ENCODE measurements at regions not wholly inside any gene's neighbourhood (a gene's known extent, or its start where the extent isn't known, plus 50 kb on each side); places are given as distances from the start of the nearest gene placed in this dataset.

DNA sequence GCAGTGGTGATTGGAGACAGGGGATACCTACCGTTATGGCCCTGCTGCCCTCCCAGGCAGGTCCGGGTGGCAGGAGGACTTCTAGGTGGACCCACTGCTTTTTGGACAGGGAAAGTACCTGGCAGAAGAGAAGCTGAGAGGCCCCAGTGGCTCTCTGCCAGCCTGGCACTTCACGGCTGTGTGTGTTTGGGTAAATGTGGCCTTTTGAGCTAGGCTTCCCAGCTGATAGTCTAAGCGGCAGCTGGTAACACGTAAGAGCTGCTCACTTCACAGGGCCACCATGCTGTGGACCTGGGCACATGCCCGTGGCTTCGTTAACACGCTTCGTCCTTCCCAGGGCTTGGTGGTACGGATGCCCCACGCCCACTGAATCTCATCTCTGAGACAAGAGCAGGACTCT is 92.0 kb upstream of the CLCN4 start:
- no peak overlapping the region for H3K4me3 ChIP-seq (ENCODE audit: low read depth, low read length)
- TF ChIP-seq, protein P1, sequence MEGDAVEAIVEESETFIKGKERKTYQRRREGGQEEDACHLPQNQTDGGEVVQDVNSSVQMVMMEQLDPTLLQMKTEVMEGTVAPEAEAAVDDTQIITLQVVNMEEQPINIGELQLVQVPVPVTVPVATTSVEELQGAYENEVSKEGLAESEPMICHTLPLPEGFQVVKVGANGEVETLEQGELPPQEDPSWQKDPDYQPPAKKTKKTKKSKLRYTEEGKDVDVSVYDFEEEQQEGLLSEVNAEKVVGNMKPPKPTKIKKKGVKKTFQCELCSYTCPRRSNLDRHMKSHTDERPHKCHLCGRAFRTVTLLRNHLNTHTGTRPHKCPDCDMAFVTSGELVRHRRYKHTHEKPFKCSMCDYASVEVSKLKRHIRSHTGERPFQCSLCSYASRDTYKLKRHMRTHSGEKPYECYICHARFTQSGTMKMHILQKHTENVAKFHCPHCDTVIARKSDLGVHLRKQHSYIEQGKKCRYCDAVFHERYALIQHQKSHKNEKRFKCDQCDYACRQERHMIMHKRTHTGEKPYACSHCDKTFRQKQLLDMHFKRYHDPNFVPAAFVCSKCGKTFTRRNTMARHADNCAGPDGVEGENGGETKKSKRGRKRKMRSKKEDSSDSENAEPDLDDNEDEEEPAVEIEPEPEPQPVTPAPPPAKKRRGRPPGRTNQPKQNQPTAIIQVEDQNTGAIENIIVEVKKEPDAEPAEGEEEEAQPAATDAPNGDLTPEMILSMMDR (IDR thresholded peaks at IDR 0.05; ENCODE audit: insufficient read depth, low read depth, low read length), result no peak
- no peak for DNase-seq (ENCODE audit: low read depth)

GRCh38 chrX:10070714-10071436 is 85.9 kb upstream of the CLCN4 start:
- TF ChIP-seq, protein P1 (IDR thresholded peaks at IDR 0.05; ENCODE audit: insufficient read depth, low read depth, low read length), result no peak
- H3K4me3 ChIP-seq (ENCODE audit: low read depth, low read length), result no peak overlapping the region
- no peak for DNase-seq (ENCODE audit: low read depth)

- H3K4me3 ChIP-seq (ENCODE audit: low read depth, low read length), result no peak overlapping the region
- DNase-seq (ENCODE audit: low read depth), result no peak
- TF ChIP-seq, protein P1 (IDR thresholded peaks at IDR 0.05; ENCODE audit: insufficient read depth, low read depth, low read length), result no peak
These were observed 85.2 kb upstream of the CLCN4 start for GRCh38 chrX:10071451-10072144.

DNA sequence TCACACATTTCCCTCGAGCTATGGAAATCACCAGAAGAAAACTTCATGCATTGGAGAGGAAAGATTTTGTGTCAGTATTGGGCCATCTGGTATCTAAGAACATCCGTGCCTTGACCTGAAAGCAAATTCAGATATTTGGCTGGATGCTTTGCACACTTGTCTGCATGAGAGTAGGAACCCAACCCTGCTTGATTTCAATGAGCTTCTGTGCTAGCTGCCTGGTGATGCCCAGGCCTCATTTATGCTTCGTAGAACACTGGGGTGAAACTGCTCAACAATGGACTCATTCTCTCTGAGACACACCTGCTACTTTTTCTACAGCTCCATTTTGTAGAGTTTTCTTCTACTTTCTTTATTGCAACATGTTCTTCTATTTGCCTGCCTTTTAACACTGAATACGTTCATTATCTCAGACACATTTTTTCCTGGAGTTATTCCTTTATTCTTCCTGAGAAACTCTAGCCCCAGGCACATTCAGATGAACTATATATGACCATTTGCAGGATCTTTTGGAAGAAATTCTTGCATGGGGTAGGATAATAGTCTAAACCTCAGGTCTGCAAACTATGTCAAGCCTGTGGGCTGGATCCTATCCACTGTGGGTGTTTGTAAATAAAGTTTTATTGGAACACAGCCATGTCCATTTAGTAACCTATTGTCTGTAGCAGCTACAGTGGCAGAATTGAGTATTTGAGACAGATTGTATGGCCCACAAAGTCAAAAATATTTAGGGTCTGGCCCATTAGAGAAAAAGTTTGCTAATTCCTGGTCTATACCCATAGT is 83.8 kb upstream of the CLCN4 start:
- TF ChIP-seq, protein P1 (IDR thresholded peaks at IDR 0.05; ENCODE audit: insufficient read depth, low read depth, low read length), result no peak
- no peak for DNase-seq (ENCODE audit: low read depth)
- H3K4me3 ChIP-seq (ENCODE audit: low read depth, low read length), result no peak overlapping the region

DNA sequence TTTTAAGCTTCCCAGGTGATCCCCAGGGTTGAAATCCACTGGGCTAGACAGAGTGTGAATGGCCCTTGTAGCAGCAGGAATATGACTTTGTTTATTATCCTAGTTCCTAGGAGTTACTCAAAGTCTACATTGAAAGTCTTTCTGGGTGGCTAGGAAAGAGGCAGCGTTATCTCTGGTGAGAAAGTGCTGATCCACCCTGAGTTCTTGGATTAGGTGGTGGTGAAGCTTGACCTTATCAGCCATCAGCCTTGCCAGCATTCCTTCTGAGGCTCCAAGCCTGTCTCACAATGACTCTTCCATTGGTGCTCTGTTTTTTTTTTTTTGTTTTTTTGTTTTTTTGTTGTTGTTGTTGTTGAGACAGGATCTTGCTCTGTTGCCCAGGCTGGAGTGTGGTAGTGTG is 83.1 kb upstream of the CLCN4 start:
- TF ChIP-seq, protein P1 (IDR thresholded peaks at IDR 0.05; ENCODE audit: insufficient read depth, low read depth, low read length), result no peak
- no peak overlapping the region for H3K4me3 ChIP-seq (ENCODE audit: low read depth, low read length)
- no peak for DNase-seq (ENCODE audit: low read depth)

DNA sequence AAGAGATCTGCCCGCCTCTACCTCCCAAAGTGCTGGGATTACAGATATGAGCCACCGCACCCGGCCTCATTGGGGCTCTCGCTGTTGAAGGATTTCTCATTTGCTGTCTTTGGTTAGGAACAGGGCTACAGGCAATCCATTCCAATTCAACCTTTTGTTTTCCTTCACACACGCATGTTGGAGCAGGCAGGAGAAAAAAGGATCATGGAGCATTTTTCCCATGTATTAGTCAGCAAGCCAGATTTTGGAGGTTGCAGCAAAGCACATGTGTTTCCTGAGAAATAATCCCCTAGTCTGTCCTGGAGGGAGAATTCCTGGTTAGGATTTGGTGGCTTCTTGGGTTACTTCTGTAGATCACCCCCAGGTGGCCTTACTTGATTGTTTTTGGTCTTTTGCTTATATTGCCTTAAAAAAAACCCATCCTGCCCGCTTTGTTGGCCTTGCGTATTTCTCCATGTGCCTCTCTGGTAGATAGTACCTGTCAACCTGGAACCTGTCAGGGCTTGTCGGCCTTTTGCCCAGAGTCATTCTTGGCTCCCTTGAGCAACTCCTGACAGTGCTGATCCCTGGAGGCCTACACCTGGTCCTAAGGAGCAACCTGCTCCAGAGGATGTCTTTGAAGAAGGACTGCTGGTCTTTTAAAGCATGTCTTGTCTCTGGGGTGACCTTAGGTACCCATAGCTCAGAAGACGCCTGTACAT is 82.4 kb upstream of the CLCN4 start:
- DNase-seq (ENCODE audit: low read depth), result no peak
- TF ChIP-seq, protein P1 (IDR thresholded peaks at IDR 0.05; ENCODE audit: insufficient read depth, low read depth, low read length), result no peak
- H3K4me3 ChIP-seq (ENCODE audit: low read depth, low read length), result no peak overlapping the region
